HL-60 (cell line): ENCODE measurements at regions not wholly inside any gene's neighbourhood (a gene's known extent, or its start where the extent isn't known, plus 50 kb on each side); places are given as distances from the start of the nearest gene placed in this dataset.
"Not testable (repeated sequence)": the region's sequence is repeated elsewhere in the genome, so short reads cannot be mapped to it uniquely, and the experiment has no call there.

Experiments used
- CTCF ChIP-seq: IDR thresholded peaks from one replicate; pipeline ENCODE4 v1.5.1; 2011; ENCODE audit warnings: low read length, control low read depth, inconsistent platforms; ENCODE audit not compliant: insufficient read depth
- GABPA ChIP-seq: IDR thresholded peaks from 2 replicates; pipeline ENCODE4 v1.6.1; 2012; ENCODE audit warnings: low read depth
- POLR2AphosphoS5 ChIP-seq: IDR thresholded peaks from 2 replicates; pipeline ENCODE4 v1.6.1; 2012; ENCODE audit warnings: low read depth

- TF ChIP-seq CTCF, GABPA, POLR2AphosphoS5: not testable (repeated sequence)
Observed at GRCh38 chr4:123243220-123243619, 153.4 kb upstream of the SPRY1 start.
